ENCODE measurements at regions not wholly inside any gene's neighbourhood (a gene's known extent, or its start where the extent isn't known, plus 50 kb on each side); places are given as distances from the start of the nearest gene placed in this dataset.

- H3K79me2 ChIP-seq (ENCODE audit: insufficient read depth, low read length), result no peaks in the 10 kb centered on the region
- POLR2A ChIA-PET, result no interaction called here
- no peaks in the 10 kb centered on the region for H3K36me3 ChIP-seq (ENCODE audit: control insufficient read depth in 1 of 2, insufficient read depth in 2 of 2, low read length in 2 of 2)
- BruUV-seq (replicated peaks), result no TSS peak
- no peaks in the 10 kb centered on the region for H3K4me1 ChIP-seq (ENCODE audit: control insufficient read depth in 1 of 2, insufficient read depth in 2 of 2, low read length in 2 of 2)
- H3K27ac ChIP-seq (ENCODE audit: low read depth, low read length), result no peak overlapping the region
- no peak overlapping the region for H3K4me3 ChIP-seq (replicated peaks in 1 of 2; ENCODE audit: low read depth in 1 of 2, low read length in 2 of 2)
- RAD21 ChIA-PET (ENCODE audit: low non-redundant PET in 1 of 2, low total read pairs in 2 of 2, uncharacterized antibody in 2 of 2, unreplicated experiment in 2 of 2), result no interaction called here
- TF ChIP-seq JUND (IDR thresholded peaks at IDR 0.05), result no peak
- TF ChIP-seq ZFX (IDR thresholded peaks at IDR 0.05), result no peak
- TF ChIP-seq REST (IDR thresholded peaks at IDR 0.05; ENCODE audit: low read depth), result no peak
- no peak for TF ChIP-seq ATF3 (IDR thresholded peaks at IDR 0.05)
- no peak for TF ChIP-seq EGR1 (IDR thresholded peaks at IDR 0.05; ENCODE audit: low read depth)
- TF ChIP-seq EZH2 (IDR thresholded peaks at IDR 0.05), result no peak
- TF ChIP-seq EZH2phosphoT487 (IDR thresholded peaks at IDR 0.05; ENCODE audit: borderline replicate concordance), result no peak
- no peak for TF ChIP-seq CEBPB (IDR thresholded peaks at IDR 0.05; ENCODE audit: low read depth)
- TF ChIP-seq FOSL1 (IDR thresholded peaks at IDR 0.05; ENCODE audit: low read depth), result no peak
- no peak for TF ChIP-seq TCF7L2 (IDR thresholded peaks at IDR 0.05; ENCODE audit: borderline replicate concordance, extremely low read depth, insufficient read depth, insufficient read length)
- TF ChIP-seq POLR2AphosphoS5 (IDR thresholded peaks at IDR 0.05; ENCODE audit: low read depth, low read length), result no peak
- no peak for TF ChIP-seq SIN3A (IDR thresholded peaks at IDR 0.05; ENCODE audit: low read depth)
- no peak for TF ChIP-seq ZNF274 (IDR thresholded peaks at IDR 0.05; ENCODE audit: low read depth, low read length)
- TF ChIP-seq ELF1 (IDR thresholded peaks at IDR 0.05; ENCODE audit: borderline replicate concordance, low read depth), result no peak
- no peak for TF ChIP-seq RAD21 (IDR thresholded peaks at IDR 0.05; ENCODE audit: low read depth)
- no peak for TF ChIP-seq ZBTB33 (IDR thresholded peaks at IDR 0.05; ENCODE audit: extremely low read depth, insufficient replicate concordance, low read length)
- intact Hi-C loops (cut with micrococcal nuclease), result no loop called here
- H4K20me1 ChIP-seq (ENCODE audit: insufficient read depth), result no peaks in the 10 kb centered on the region
- CTCF ChIA-PET, result interaction anchor here (1.4 kb wide), 1 partner anchor 151 kb away, joined by 5 read pairs; no protein-coding TSS in a partner anchor
- no peak overlapping the region for H3K4me2 ChIP-seq (ENCODE audit: low read length)
- no peak for DNase-seq (ENCODE audit: low read depth, low spot score)
- no peaks in the 10 kb centered on the region for H3K9me3 ChIP-seq (ENCODE audit: control insufficient read depth in 1 of 2, insufficient read depth in 1 of 2, low read depth in 1 of 2, low read length in 2 of 2)
- H3K9ac ChIP-seq (ENCODE audit: low read length), result no peak overlapping the region
- ATAC-seq, result no peak
- peaks cover 37% of the 10 kb centered on the region for H3K27me3 ChIP-seq (ENCODE audit: insufficient read depth, low read length)
- no peaks in the 10 kb centered on the region for H3K9me2 ChIP-seq (ENCODE audit: insufficient read depth)
- no peak overlapping the region for H2AFZ ChIP-seq (ENCODE audit: low read depth, low read length, poor library complexity, severe bottlenecking)
Measured at GRCh38 chr16:26959416-26960009, 107.2 kb upstream of the C16orf82 start.
